LNCaP clone FGC (cell line): ENCODE measurements at regions not wholly inside any gene's neighbourhood (a gene's known extent, or its start where the extent isn't known, plus 50 kb on each side); places are given as distances from the start of the nearest gene placed in this dataset.

Source experiments
- DNase-seq: peaks from one replicate; pipeline ENCODE4 v3.0.0-alpha.2; 2011; ENCODE audit warnings: low read depth
- H3K4me3 ChIP-seq: 2 replicates; pipeline ENCODE4 v1.5.1; 2011; ENCODE audit warnings: mild to moderate bottlenecking, low read depth, low read length, control low read depth
- CTCF ChIP-seq: IDR thresholded peaks from 2 replicates; pipeline ENCODE4 v1.5.1; 2012; ENCODE audit warnings: mild to moderate bottlenecking; ENCODE audit not compliant: control insufficient read depth, insufficient read depth; ENCODE audit errors: extremely low read depth

DNA sequence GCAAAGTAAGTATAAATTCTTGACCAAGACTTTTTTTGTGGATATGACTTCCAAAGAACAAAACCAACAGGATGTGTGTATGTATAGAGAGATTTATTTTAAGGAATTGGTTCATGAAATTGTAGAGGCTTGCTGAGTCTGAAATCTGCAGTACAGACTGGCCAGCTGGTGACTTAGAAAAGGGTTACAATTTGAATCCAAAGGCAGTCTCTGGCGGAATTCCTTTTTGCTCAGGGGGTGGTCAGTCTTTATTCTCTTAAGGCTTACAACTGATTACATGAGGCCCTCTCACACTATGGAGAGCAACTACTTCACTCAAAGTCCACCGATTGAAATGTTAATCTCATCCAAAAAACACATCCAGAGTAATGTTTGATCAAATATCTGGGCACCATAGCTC is 100.1 kb upstream of the IMMP2L start:
- no peak for DNase-seq
- no peak for TF ChIP-seq CTCF
- H3K4me3 ChIP-seq, result no peak overlapping the region

DNA sequence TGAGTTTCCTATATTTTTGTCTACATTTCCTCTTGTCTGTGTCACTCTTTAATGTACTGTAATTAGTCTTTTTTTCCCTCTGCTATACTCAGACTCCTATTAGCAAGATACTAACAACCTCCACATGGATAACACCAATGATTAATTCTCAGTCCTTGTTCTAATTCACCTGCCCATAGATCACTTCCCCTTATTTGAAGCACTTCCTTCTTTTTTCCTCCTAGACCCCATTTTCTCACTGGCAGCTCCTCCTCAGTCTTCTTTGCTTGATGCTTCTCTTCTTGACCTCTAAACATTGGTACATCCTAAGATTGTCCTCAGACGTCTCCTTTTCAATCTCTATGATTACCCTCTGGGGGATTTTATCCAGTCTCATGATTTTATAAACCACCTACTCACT is 98.2 kb upstream of the IMMP2L start:
- TF ChIP-seq CTCF, result no peak
- no peak for DNase-seq
- no peak overlapping the region for H3K4me3 ChIP-seq

DNA sequence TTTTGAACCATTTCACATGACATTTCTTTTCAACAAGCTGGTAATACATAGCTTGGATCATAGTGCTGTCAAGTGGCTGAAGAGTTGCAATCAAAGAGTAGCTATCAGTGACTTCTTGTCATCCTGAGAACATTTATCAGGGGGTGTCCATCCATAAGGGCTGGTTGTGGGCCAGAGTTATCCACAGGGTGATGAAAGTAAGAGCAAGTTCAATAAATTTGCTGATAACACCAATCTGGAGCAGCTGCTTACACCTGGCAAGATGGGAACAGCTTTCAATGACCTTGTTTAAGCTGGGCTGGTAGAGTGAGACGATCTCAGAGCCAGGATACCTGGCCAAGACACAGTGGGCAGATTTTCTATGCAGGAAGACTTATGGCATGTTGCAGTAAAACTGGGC is 96.3 kb upstream of the IMMP2L start:
- TF ChIP-seq CTCF, result no peak
- DNase-seq, result no peak
- no peak overlapping the region for H3K4me3 ChIP-seq

- H3K4me3 ChIP-seq, result no peak overlapping the region
- DNase-seq, result no peak
- no peak for TF ChIP-seq CTCF
These were observed 94.7 kb upstream of the IMMP2L start for GRCh38 chr7:111657018-111657417.

GRCh38 chr7:111654343-111654742 is 92.1 kb upstream of the IMMP2L start:
- TF ChIP-seq CTCF, result no peak
- no peak overlapping the region for H3K4me3 ChIP-seq
- no peak for DNase-seq

DNA sequence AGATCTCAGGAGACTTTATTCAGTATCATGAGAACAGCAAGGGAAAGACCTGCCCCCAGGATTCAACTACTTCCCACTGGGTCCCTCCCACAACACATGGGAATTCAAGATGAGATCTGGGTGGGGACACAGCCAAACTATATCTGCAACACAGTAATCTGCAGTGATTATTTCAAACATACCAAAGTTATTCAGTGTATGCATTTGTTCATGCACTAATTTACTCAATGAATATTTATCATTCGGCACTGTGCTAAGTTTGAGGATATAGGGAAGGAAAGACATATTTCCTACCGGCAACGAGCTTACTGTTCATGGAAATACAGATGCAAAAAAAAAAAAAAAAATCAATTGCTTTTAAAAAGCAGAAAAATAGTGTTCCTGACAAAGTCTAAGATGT is 91.6 kb upstream of the IMMP2L start:
- DNase-seq, result no peak
- H3K4me3 ChIP-seq, result no peak overlapping the region
- no peak for TF ChIP-seq CTCF

- no peak for TF ChIP-seq CTCF
- DNase-seq, result peak; percentile 83
- H3K4me3 ChIP-seq, result no peak overlapping the region
These were observed 88.2 kb upstream of the IMMP2L start for GRCh38 chr7:111650456-111650999.
